Mesendoderm (in vitro differentiated cells): ENCODE measurements at regions not wholly inside any gene's neighbourhood (a gene's known extent, or its start where the extent isn't known, plus 50 kb on each side); places are given as distances from the start of the nearest gene placed in this dataset.

Experiments
- DNase-seq: peaks from one replicate; pipeline ENCODE4 v3.0.0; 2013
- H2AK5ac ChIP-seq: 2 replicates; pipeline ENCODE4 v1.6.1; 2013; ENCODE audit warnings: low read length, inconsistent platforms
- H2BK120ac ChIP-seq: 2 replicates; pipeline ENCODE4 v1.6.1; 2013; ENCODE audit warnings: low read depth, mild to moderate bottlenecking, low read length, moderate library complexity, mixed read lengths
- H2BK15ac ChIP-seq: replicated peaks from 2 replicates; pipeline ENCODE4 v1.6.1; 2013; ENCODE audit warnings: low read depth, mild to moderate bottlenecking, moderate library complexity
- H2BK5ac ChIP-seq: 2 replicates; pipeline ENCODE4 v1.6.1; 2013; ENCODE audit warnings: low read length, inconsistent platforms
- H3K18ac ChIP-seq: 2 replicates; pipeline ENCODE4 v1.6.1; 2013; ENCODE audit warnings: mild to moderate bottlenecking, low read length, mixed read lengths
- H3K23ac ChIP-seq: one replicate; pipeline ENCODE4 v1.6.1; 2013; ENCODE audit warnings: low read length
- H3K27ac ChIP-seq: 2 replicates; pipeline ENCODE4 v1.5.1; 2013; ENCODE audit warnings: low read depth, mild to moderate bottlenecking, inconsistent platforms, low read length, moderate library complexity
- H3K27me3 ChIP-seq: 2 replicates; pipeline ENCODE4 v1.6.1; 2013; ENCODE audit warnings: low read length, control low read depth, mild to moderate bottlenecking, inconsistent platforms; ENCODE audit not compliant: insufficient read depth, poor library complexity
- H3K36me3 ChIP-seq: 2 replicates; pipeline ENCODE4 v1.6.1; 2013; ENCODE audit warnings: low read length, inconsistent platforms; ENCODE audit not compliant: control insufficient read depth, insufficient read depth
- H3K4ac ChIP-seq: one replicate; pipeline ENCODE4 v1.6.1; 2013; ENCODE audit warnings: low read depth, mild to moderate bottlenecking, low read length, moderate library complexity
- H3K4me1 ChIP-seq: 2 replicates; pipeline ENCODE4 v1.6.1; 2013; ENCODE audit warnings: low read depth, low read length, inconsistent platforms; ENCODE audit not compliant: control insufficient read depth
- H3K4me2 ChIP-seq: 2 replicates; pipeline ENCODE4 v1.6.1; 2013; ENCODE audit warnings: low read length
- H3K4me3 ChIP-seq: 2 replicates; pipeline ENCODE4 v1.5.1; 2013; ENCODE audit warnings: mild to moderate bottlenecking, low read length
- H3K56ac ChIP-seq: one replicate; pipeline ENCODE4 v1.6.1; 2013; ENCODE audit warnings: low read length
- H3K79me1 ChIP-seq: 2 replicates; pipeline ENCODE4 v1.6.1; 2013; ENCODE audit warnings: low read length, inconsistent platforms
- H3K79me2 ChIP-seq: 2 replicates; pipeline ENCODE4 v1.6.1; 2013; ENCODE audit warnings: mild to moderate bottlenecking, low read length; ENCODE audit not compliant: control insufficient read depth, insufficient read depth
- H3K9ac ChIP-seq: 2 replicates; pipeline ENCODE4 v1.6.1; 2013; ENCODE audit warnings: low read length, inconsistent platforms
- H4K5ac ChIP-seq: one replicate; pipeline ENCODE4 v1.6.1; 2013; ENCODE audit warnings: low read length
- H4K8ac ChIP-seq: one replicate; pipeline ENCODE4 v1.6.1; 2013; ENCODE audit warnings: low read depth, mild to moderate bottlenecking, control low read depth, low read length, moderate library complexity
- WGBS: extraction: QIAGEN DNeasy Blood & Tissue Kit; methylation state at CpG from one replicate; pipeline ENCODE4 v1.1.7; 2013; ENCODE audit warnings: low lambda C conversion rate, missing lambda C conversion rate; ENCODE audit not compliant: insufficient coverage; ENCODE audit errors: extremely low coverage; 5-methylcytosine and 5-hydroxymethylcytosine counted together

DNA sequence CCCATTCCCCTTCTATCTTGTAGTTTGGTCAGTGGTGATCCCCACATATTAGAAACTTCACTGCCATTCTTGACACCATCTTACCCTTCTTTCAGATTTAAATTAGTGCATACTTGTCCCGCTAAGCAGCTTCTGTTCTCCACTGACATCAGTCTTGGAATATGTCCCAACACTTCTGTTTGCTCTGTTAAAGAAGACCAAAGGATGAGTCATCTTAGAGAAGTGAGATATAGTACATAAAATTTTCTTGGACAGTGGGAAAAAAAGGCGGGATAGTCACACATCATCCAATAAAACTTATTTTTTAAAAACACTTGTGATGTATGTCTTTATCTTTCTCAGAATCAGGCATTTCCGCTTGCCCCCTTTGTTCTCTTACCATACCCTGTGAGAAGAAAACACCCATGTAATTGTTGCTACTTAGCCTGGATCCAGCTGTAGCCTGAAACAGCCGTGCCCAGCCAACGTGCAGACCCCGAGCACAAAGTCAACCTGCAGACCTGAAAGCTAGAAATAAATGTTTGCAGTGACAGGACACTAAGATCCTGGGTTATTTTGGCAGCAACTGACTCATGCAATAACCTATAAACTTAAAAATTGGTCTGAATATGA is 100.1 kb upstream of the PDE3A start:
- Histone ChIP-seq H3K4ac (no peak overlapping the region), H2BK15ac (no peak overlapping the region), H4K8ac (no peak overlapping the region), H3K79me2 (no peaks in the 10 kb centered on the region), H4K5ac (no peak overlapping the region), H2BK120ac (no peak overlapping the region), H2BK5ac (no peak overlapping the region), H3K23ac (no peak overlapping the region), H3K56ac (no peak overlapping the region), H3K4me1 (no peaks in the 10 kb centered on the region), H3K9ac (no peak overlapping the region), H3K27me3 (no peaks in the 10 kb centered on the region), H3K27ac (no peak overlapping the region), H2AK5ac (no peak overlapping the region), H3K4me2 (no peak overlapping the region), H3K36me3 (no peaks in the 10 kb centered on the region), H3K18ac (no peak overlapping the region), H3K4me3 (no peak overlapping the region), H3K79me1 (no peaks in the 10 kb centered on the region)
- no peak for DNase-seq
- no CpG with 5 or more reads among the region's 6 CpGs for WGBS

DNA sequence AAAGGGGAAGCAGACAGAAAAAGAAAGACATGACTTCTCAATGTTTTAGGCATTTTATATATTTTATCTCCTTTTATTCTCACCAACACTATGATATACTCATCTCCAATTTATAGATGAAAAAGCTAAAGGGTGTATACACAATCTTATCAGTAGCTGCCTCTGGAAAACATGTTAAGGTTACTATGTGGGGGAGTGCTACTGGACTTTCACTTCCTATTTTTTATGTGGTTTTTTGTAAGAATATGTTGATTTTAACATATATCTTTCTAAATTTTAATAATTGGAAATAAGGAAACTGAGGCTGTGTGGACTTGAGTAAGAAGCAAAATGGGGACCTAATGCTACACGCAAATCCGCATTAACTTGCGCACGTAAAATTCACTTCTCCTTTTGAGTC is 99.6 kb upstream of the PDE3A start:
- no peak overlapping the region for H2BK120ac ChIP-seq
- no peaks in the 10 kb centered on the region for H3K36me3 ChIP-seq
- no CpG with 5 or more reads among the region's 4 CpGs for WGBS
- H3K4me3 ChIP-seq, result no peak overlapping the region
- H4K5ac ChIP-seq, result no peak overlapping the region
- H3K27me3 ChIP-seq, result no peaks in the 10 kb centered on the region
- H3K27ac ChIP-seq, result no peak overlapping the region
- DNase-seq, result no peak
- no peak overlapping the region for H4K8ac ChIP-seq
- no peak overlapping the region for H3K9ac ChIP-seq
- no peak overlapping the region for H3K4me2 ChIP-seq
- no peak overlapping the region for H2BK15ac ChIP-seq
- no peak overlapping the region for H2BK5ac ChIP-seq
- no peak overlapping the region for H3K4ac ChIP-seq
- H3K79me1 ChIP-seq, result no peaks in the 10 kb centered on the region
- no peak overlapping the region for H3K23ac ChIP-seq
- H2AK5ac ChIP-seq, result no peak overlapping the region
- no peaks in the 10 kb centered on the region for H3K4me1 ChIP-seq
- no peak overlapping the region for H3K56ac ChIP-seq
- no peak overlapping the region for H3K18ac ChIP-seq
- no peaks in the 10 kb centered on the region for H3K79me2 ChIP-seq

DNA sequence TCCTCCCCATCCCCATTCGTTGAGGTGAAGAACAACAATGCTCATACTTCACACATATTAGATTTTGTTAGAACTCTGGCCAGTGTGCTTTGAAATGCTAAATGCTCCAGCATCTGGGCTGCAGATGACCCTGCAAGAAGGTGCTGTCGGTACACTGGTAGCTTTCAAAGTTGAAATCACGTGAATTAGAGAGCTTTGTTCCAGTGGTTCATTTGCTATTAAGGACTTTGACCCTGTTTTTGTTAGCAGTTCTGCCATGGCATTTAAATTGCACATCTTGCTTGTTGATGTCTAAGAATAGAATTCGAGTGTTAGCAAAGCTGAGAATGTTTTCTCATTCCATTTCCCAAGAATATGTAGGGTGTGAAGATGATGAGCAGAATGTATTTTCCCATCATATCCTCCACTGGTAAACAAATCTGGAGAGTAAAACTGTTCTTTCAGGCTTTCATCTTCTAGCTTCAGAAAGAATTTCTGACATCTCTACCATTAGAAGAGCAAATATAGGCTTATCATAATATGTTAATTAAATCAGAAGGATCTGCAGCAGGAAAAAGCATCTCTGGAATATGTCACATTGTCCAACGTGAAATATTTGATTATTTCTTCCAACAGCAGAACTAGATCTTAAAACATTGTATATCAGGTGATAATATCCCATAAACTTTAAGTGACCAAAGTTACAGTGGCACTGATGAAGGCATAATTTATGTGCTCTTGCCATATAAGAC is 98.8 kb upstream of the PDE3A start:
- H2BK120ac ChIP-seq, result no peak overlapping the region
- no CpG with 5 or more reads among the region's 5 CpGs for WGBS
- H3K9ac ChIP-seq, result no peak overlapping the region
- H3K4ac ChIP-seq, result no peak overlapping the region
- no peak for DNase-seq
- H3K4me1 ChIP-seq, result no peaks in the 10 kb centered on the region
- H3K4me3 ChIP-seq, result no peak overlapping the region
- no peak overlapping the region for H2BK15ac ChIP-seq
- H3K27me3 ChIP-seq, result no peaks in the 10 kb centered on the region
- H3K79me2 ChIP-seq, result no peaks in the 10 kb centered on the region
- H4K8ac ChIP-seq, result no peak overlapping the region
- H3K36me3 ChIP-seq, result no peaks in the 10 kb centered on the region
- H3K56ac ChIP-seq, result no peak overlapping the region
- H2AK5ac ChIP-seq, result no peak overlapping the region
- no peak overlapping the region for H3K18ac ChIP-seq
- no peak overlapping the region for H3K23ac ChIP-seq
- no peaks in the 10 kb centered on the region for H3K79me1 ChIP-seq
- no peak overlapping the region for H3K27ac ChIP-seq
- no peak overlapping the region for H3K4me2 ChIP-seq
- no peak overlapping the region for H4K5ac ChIP-seq
- H2BK5ac ChIP-seq, result no peak overlapping the region

DNA sequence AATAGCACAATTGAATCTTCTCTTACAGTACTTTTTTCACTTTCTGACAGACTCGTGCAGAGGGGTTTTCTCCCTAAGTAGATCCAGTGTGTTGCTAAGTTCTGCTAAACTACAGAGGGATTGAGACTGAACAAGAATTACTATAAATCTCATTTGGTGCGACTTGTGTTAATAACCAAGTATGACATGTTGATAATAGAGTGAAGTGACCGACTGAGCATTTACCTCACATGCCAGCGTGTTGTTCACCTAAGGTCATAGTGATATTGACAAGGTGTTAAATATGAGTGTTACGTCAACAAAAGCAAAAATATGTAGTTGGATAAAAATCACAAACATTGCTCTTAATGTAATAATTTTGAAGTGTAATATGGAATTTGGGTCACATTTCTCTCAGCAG is 97.8 kb upstream of the PDE3A start:
- Histone ChIP-seq H4K5ac (no peak overlapping the region), H3K4me2 (no peak overlapping the region), H3K79me1 (no peaks in the 10 kb centered on the region), H2BK15ac (no peak overlapping the region), H3K27ac (no peak overlapping the region), H3K4ac (no peak overlapping the region), H3K23ac (no peak overlapping the region), H3K27me3 (no peaks in the 10 kb centered on the region), H2AK5ac (no peak overlapping the region), H3K4me3 (no peak overlapping the region), H3K9ac (no peak overlapping the region), H4K8ac (no peak overlapping the region), H3K18ac (no peak overlapping the region), H2BK5ac (no peak overlapping the region), H3K79me2 (no peaks in the 10 kb centered on the region), H3K56ac (no peak overlapping the region), H3K4me1 (no peaks in the 10 kb centered on the region), H3K36me3 (no peaks in the 10 kb centered on the region), H2BK120ac (no peak overlapping the region)
- DNase-seq, result no peak
- WGBS, result no CpG with 5 or more reads among the region's 5 CpGs

DNA sequence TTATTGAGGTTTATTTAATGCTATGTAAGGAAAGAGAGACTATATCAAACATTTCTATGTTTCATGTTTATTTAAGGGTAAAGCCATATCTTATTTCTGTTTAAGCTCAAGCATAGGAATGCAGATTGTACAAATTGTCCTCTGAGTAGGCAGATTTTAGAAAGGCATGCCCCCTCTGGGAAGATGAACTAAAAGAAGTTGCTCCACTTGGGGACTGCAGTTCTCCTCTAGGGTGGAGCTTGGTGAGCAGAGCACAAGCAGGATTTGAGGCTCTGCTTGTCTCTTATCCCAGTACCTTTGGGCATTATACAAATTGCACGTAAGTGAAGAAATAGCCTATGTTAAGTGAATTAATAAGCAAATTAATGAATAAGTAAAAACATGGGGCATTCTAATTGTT is 96.2 kb upstream of the PDE3A start:
- Histone ChIP-seq H4K8ac (no peak overlapping the region), H3K9ac (no peak overlapping the region), H3K4ac (no peak overlapping the region), H3K36me3 (no peaks in the 10 kb centered on the region), H3K4me1 (no peaks in the 10 kb centered on the region), H2BK120ac (no peak overlapping the region), H2BK15ac (no peak overlapping the region), H3K79me1 (no peaks in the 10 kb centered on the region), H3K79me2 (no peaks in the 10 kb centered on the region), H3K18ac (no peak overlapping the region), H4K5ac (no peak overlapping the region), H3K27me3 (no peaks in the 10 kb centered on the region), H2BK5ac (no peak overlapping the region), H3K4me3 (no peak overlapping the region), H2AK5ac (no peak overlapping the region), H3K56ac (no peak overlapping the region), H3K23ac (no peak overlapping the region), H3K4me2 (no peak overlapping the region), H3K27ac (no peak overlapping the region)
- no peak for DNase-seq
- WGBS, result no CpG with 5 or more reads among the region's 1 CpG

DNA sequence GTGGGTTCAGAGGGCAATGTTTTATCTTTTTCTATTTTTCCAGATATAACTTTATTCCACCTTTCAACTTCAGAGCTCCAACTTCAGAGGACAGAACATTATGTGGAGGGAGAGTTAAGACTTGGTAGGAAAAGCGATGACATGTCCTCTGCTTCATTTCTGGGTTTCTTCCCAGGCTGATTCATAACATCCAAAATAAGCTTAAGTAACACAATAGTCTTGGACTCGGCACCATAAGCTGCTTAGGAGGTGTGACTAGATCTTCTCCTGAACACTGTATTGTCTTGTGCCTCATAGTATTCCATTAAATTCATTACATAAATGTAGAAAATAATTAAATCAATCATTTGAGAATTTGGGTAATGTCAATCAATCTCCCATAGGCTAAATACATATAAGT is 95.5 kb upstream of the PDE3A start:
- no peak overlapping the region for H2BK5ac ChIP-seq
- H3K9ac ChIP-seq, result no peak overlapping the region
- no peak overlapping the region for H2BK15ac ChIP-seq
- no peak overlapping the region for H2AK5ac ChIP-seq
- no peak for DNase-seq
- no peak overlapping the region for H3K4ac ChIP-seq
- H3K79me1 ChIP-seq, result no peaks in the 10 kb centered on the region
- H4K5ac ChIP-seq, result no peak overlapping the region
- no peaks in the 10 kb centered on the region for H3K27me3 ChIP-seq
- H3K18ac ChIP-seq, result no peak overlapping the region
- no peak overlapping the region for H2BK120ac ChIP-seq
- no peak overlapping the region for H3K4me2 ChIP-seq
- H3K79me2 ChIP-seq, result no peaks in the 10 kb centered on the region
- H4K8ac ChIP-seq, result no peak overlapping the region
- H3K4me3 ChIP-seq, result no peak overlapping the region
- H3K4me1 ChIP-seq, result no peaks in the 10 kb centered on the region
- H3K27ac ChIP-seq, result no peak overlapping the region
- H3K36me3 ChIP-seq, result no peaks in the 10 kb centered on the region
- H3K23ac ChIP-seq, result no peak overlapping the region
- no peak overlapping the region for H3K56ac ChIP-seq
- no CpG with 5 or more reads among the region's 2 CpGs for WGBS
